ENCODE measurements at regions not wholly inside any gene's neighbourhood (a gene's known extent, or its start where the extent isn't known, plus 50 kb on each side); places are given as distances from the start of the nearest gene placed in this dataset.

- peaks cover 10% of the 10 kb centered on the region for H3K9me3 Mint-ChIP-seq
- no peak for ATAC-seq
- H3K4me3 Mint-ChIP-seq = no peak overlapping the region
- H3K36me3 Mint-ChIP-seq (ENCODE audit: insufficient read depth) = no peaks in the 10 kb centered on the region
- no peaks in the 10 kb centered on the region for H3K27me3 Mint-ChIP-seq (ENCODE audit: low read depth)
- no peaks in the 10 kb centered on the region for H3K4me1 Mint-ChIP-seq (ENCODE audit: low read depth)
- DNase-seq = no peak
Observed at GRCh38 chr9:106052735-106053134, 358.4 kb downstream of the TMEM38B start.

- DNase-seq = no peak
- no peak for ATAC-seq
- no peaks in the 10 kb centered on the region for H3K27me3 Mint-ChIP-seq (ENCODE audit: low read depth)
- H3K4me1 Mint-ChIP-seq (ENCODE audit: low read depth) = no peaks in the 10 kb centered on the region
- no peak overlapping the region for H3K4me3 Mint-ChIP-seq
- H3K9me3 Mint-ChIP-seq = peaks cover 3% of the 10 kb centered on the region
- H3K36me3 Mint-ChIP-seq (ENCODE audit: insufficient read depth) = no peaks in the 10 kb centered on the region
Observed at GRCh38 chr9:106056328-106056727, 362.0 kb downstream of the TMEM38B start.

GRCh38 chr9:106058460-106058859, 364.1 kb downstream of the TMEM38B start:
- DNase-seq = no peak
- no peak overlapping the region for H3K4me3 Mint-ChIP-seq
- H3K36me3 Mint-ChIP-seq (ENCODE audit: insufficient read depth) = no peaks in the 10 kb centered on the region
- H3K9me3 Mint-ChIP-seq = peaks cover 3% of the 10 kb centered on the region
- H3K27me3 Mint-ChIP-seq (ENCODE audit: low read depth) = no peaks in the 10 kb centered on the region
- no peaks in the 10 kb centered on the region for H3K4me1 Mint-ChIP-seq (ENCODE audit: low read depth)
- ATAC-seq = no peak

GRCh38 chr9:106059886-106060285, 365.5 kb downstream of the TMEM38B start:
- Mint-ChIP-seq H3K27me3 (ENCODE audit: low read depth) (no peaks in the 10 kb centered on the region), H3K4me3 (no peak overlapping the region), H3K4me1 (ENCODE audit: low read depth) (no peaks in the 10 kb centered on the region), H3K9me3 (peaks cover under 1% of the 10 kb centered on the region), H3K36me3 (ENCODE audit: insufficient read depth) (no peaks in the 10 kb centered on the region)
- ATAC-seq = no peak
- no peak for DNase-seq

- no peaks in the 10 kb centered on the region for H3K4me1 Mint-ChIP-seq (ENCODE audit: low read depth)
- no peak for ATAC-seq
- H3K4me3 Mint-ChIP-seq = no peak overlapping the region
- no peaks in the 10 kb centered on the region for H3K36me3 Mint-ChIP-seq (ENCODE audit: insufficient read depth)
- H3K27me3 Mint-ChIP-seq (ENCODE audit: low read depth) = no peaks in the 10 kb centered on the region
- H3K9me3 Mint-ChIP-seq = no peaks in the 10 kb centered on the region
- DNase-seq = no peak
Observed at GRCh38 chr9:106060885-106061284, 366.5 kb downstream of the TMEM38B start.

GRCh38 chr9:106062250-106062649, 367.9 kb downstream of the TMEM38B start:
- DNase-seq (no peak), ATAC-seq (no peak)
- Mint-ChIP-seq H3K9me3 (no peaks in the 10 kb centered on the region), H3K36me3 (ENCODE audit: insufficient read depth) (no peaks in the 10 kb centered on the region), H3K27me3 (ENCODE audit: low read depth) (no peaks in the 10 kb centered on the region), H3K4me3 (no peak overlapping the region), H3K4me1 (ENCODE audit: low read depth) (no peaks in the 10 kb centered on the region)

GRCh38 chr9:106065136-106065535, 370.8 kb downstream of the TMEM38B start:
- Mint-ChIP-seq H3K36me3 (ENCODE audit: insufficient read depth) (no peaks in the 10 kb centered on the region), H3K27me3 (ENCODE audit: low read depth) (no peaks in the 10 kb centered on the region), H3K4me3 (no peak overlapping the region), H3K4me1 (ENCODE audit: low read depth) (no peaks in the 10 kb centered on the region), H3K9me3 (peaks cover 3% of the 10 kb centered on the region)
- ATAC-seq = no peak
- DNase-seq = no peak

- Mint-ChIP-seq H3K36me3 (ENCODE audit: insufficient read depth) (no peaks in the 10 kb centered on the region), H3K4me1 (ENCODE audit: low read depth) (no peaks in the 10 kb centered on the region), H3K27me3 (ENCODE audit: low read depth) (no peaks in the 10 kb centered on the region), H3K9me3 (peaks cover 3% of the 10 kb centered on the region), H3K4me3 (no peak overlapping the region)
- ATAC-seq = no peak
- DNase-seq = no peak
Observed at GRCh38 chr9:106065579-106066214, 371.4 kb downstream of the TMEM38B start.

GRCh38 chr9:106066940-106067524, 372.7 kb downstream of the TMEM38B start:
- peaks cover 3% of the 10 kb centered on the region for H3K9me3 Mint-ChIP-seq
- ATAC-seq = no peak
- H3K27me3 Mint-ChIP-seq (ENCODE audit: low read depth) = no peaks in the 10 kb centered on the region
- no peak for DNase-seq
- no peaks in the 10 kb centered on the region for H3K36me3 Mint-ChIP-seq (ENCODE audit: insufficient read depth)
- H3K4me3 Mint-ChIP-seq = no peak overlapping the region
- no peaks in the 10 kb centered on the region for H3K4me1 Mint-ChIP-seq (ENCODE audit: low read depth)

GRCh38 chr9:106069241-106069640, 374.9 kb downstream of the TMEM38B start:
- DNase-seq = no peak
- no peaks in the 10 kb centered on the region for H3K36me3 Mint-ChIP-seq (ENCODE audit: insufficient read depth)
- H3K4me3 Mint-ChIP-seq = no peak overlapping the region
- H3K9me3 Mint-ChIP-seq = peaks cover 3% of the 10 kb centered on the region
- ATAC-seq = no peak
- no peaks in the 10 kb centered on the region for H3K4me1 Mint-ChIP-seq (ENCODE audit: low read depth)
- H3K27me3 Mint-ChIP-seq (ENCODE audit: low read depth) = no peaks in the 10 kb centered on the region

GRCh38 chr9:106072421-106072820, 378.1 kb downstream of the TMEM38B start:
- no peak for ATAC-seq
- DNase-seq = no peak
- Mint-ChIP-seq H3K36me3 (ENCODE audit: insufficient read depth) (no peaks in the 10 kb centered on the region), H3K4me1 (ENCODE audit: low read depth) (no peaks in the 10 kb centered on the region), H3K27me3 (ENCODE audit: low read depth) (no peaks in the 10 kb centered on the region), H3K9me3 (peaks cover 3% of the 10 kb centered on the region), H3K4me3 (no peak overlapping the region)

GRCh38 chr9:106074006-106074405, 379.7 kb downstream of the TMEM38B start:
- no peaks in the 10 kb centered on the region for H3K36me3 Mint-ChIP-seq (ENCODE audit: insufficient read depth)
- no peak overlapping the region for H3K4me3 Mint-ChIP-seq
- H3K9me3 Mint-ChIP-seq = no peaks in the 10 kb centered on the region
- DNase-seq = no peak
- no peaks in the 10 kb centered on the region for H3K27me3 Mint-ChIP-seq (ENCODE audit: low read depth)
- no peaks in the 10 kb centered on the region for H3K4me1 Mint-ChIP-seq (ENCODE audit: low read depth)
- no peak for ATAC-seq

GRCh38 chr9:106075236-106075959, 381.1 kb downstream of the TMEM38B start:
- no peak for ATAC-seq
- Mint-ChIP-seq H3K27me3 (ENCODE audit: low read depth) (no peaks in the 10 kb centered on the region), H3K9me3 (no peaks in the 10 kb centered on the region), H3K4me1 (ENCODE audit: low read depth) (no peaks in the 10 kb centered on the region), H3K36me3 (ENCODE audit: insufficient read depth) (no peaks in the 10 kb centered on the region), H3K4me3 (no peak overlapping the region)
- DNase-seq = no peak

- Mint-ChIP-seq H3K27me3 (ENCODE audit: low read depth) (no peaks in the 10 kb centered on the region), H3K36me3 (ENCODE audit: insufficient read depth) (no peaks in the 10 kb centered on the region), H3K4me3 (no peak overlapping the region), H3K4me1 (ENCODE audit: low read depth) (no peaks in the 10 kb centered on the region), H3K9me3 (no peaks in the 10 kb centered on the region)
- ATAC-seq (no peak), DNase-seq (no peak)
Observed at GRCh38 chr9:106075960-106076327, 381.6 kb downstream of the TMEM38B start.

- ATAC-seq = no peak
- no peaks in the 10 kb centered on the region for H3K27me3 Mint-ChIP-seq (ENCODE audit: low read depth)
- H3K9me3 Mint-ChIP-seq = no peaks in the 10 kb centered on the region
- H3K36me3 Mint-ChIP-seq (ENCODE audit: insufficient read depth) = no peaks in the 10 kb centered on the region
- DNase-seq = no peak
- H3K4me1 Mint-ChIP-seq (ENCODE audit: low read depth) = no peaks in the 10 kb centered on the region
- H3K4me3 Mint-ChIP-seq = no peak overlapping the region
Observed at GRCh38 chr9:106076711-106077110, 382.4 kb downstream of the TMEM38B start.
